Stimulated activated CD4-positive, alpha-beta T cell treated with anti-CD3 and anti-CD28 coated beads, Interleukin-2, amount 100 ng/mL, for 48 hours (primary cell): ENCODE measurements at regions not wholly inside any gene's neighbourhood (a gene's known extent, or its start where the extent isn't known, plus 50 kb on each side); places are given as distances from the start of the nearest gene placed in this dataset.
"Not testable (repeated sequence)": the region's sequence is repeated elsewhere in the genome, so short reads cannot be mapped to it uniquely, and the experiment has no call there.

Experiments
- DNase-seq, 2 donors: peaks; one replicate each; pipeline ENCODE4 v3.0.0-alpha.2; 2020

DNA sequence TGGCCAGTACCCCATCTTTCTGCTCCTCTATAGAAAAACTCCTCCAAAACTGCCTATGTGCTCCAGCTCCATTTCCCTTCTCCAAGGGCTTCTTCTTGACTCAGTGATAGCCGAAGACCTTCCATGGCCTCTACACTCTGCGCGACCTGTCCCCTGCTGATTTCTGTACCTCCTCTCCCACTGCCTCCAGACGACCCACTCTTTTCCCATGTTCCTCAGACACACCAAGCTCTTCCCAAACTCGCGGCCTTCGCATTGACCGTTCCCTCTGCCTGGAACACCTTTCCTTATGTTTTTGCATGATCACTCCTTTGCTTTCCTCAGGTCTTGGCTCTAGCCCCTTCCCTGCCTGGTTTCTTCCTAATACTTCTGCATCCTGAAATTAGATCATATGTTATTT, 255.6 kb upstream of the SDK2 start:
- DNase-seq: no peak

GRCh38 chr17:73900516-73900915, 256.3 kb upstream of the SDK2 start:
- no peak for DNase-seq

DNA sequence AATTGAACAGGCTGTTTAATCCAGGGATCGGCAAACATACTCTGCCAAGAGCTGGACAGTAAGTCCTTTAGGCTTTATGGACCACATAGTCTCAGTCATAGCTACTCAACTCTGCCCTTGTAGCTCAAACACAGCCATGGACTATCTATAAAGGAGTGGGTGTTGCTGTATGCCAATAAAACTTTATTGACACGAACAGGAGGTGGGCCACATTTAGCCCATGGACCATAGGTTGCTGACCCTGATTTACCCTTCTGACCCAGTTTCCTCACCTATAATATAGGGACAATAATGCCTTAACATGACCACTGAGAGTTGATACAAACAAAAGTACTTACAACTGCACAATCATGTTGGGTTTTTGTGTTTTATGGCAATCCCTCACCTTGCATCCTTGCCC, 257.0 kb upstream of the SDK2 start:
- no peak for DNase-seq

DNA sequence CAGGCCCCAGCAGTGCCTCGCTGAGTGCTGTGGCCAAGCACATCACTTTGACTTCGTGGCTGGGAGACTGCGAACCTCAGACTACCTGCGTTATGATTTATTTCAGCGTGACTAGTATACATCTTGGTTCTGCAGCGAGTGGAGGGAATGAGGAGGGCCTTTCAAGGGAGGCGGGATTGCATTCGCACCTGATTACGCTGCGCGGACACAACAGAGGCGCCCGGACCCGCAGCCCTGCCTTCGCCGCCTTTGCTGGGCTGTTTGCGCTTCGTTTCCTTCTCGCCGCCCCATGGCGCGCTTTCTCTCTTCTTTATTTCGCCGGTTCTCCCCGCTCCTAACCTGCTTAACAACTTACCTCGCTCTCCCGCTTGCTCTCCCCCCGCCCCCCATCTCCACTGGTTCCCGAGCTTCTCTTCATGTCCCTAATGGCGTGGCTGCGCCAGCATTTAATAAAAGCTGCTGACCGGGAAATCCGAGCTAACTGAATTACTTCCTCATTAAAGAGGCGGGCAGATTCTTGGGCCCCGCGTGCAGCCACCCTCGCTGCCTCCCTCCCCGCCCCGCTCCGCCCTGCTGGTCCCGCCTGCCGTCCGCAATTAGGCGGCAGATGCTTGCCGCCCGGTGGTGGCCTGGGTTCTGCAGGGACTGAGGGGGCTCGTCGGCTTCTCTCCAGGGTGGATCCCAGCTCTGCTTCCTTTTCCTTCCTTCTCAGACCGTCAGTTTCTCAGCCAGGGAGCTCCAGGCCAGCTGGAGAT, 257.6 kb upstream of the SDK2 start:
- peak; percentile 9 to 18 for DNase-seq

- DNase-seq: no peak
Observed at GRCh38 chr17:73902416-73903181, 258.4 kb upstream of the SDK2 start.

DNA sequence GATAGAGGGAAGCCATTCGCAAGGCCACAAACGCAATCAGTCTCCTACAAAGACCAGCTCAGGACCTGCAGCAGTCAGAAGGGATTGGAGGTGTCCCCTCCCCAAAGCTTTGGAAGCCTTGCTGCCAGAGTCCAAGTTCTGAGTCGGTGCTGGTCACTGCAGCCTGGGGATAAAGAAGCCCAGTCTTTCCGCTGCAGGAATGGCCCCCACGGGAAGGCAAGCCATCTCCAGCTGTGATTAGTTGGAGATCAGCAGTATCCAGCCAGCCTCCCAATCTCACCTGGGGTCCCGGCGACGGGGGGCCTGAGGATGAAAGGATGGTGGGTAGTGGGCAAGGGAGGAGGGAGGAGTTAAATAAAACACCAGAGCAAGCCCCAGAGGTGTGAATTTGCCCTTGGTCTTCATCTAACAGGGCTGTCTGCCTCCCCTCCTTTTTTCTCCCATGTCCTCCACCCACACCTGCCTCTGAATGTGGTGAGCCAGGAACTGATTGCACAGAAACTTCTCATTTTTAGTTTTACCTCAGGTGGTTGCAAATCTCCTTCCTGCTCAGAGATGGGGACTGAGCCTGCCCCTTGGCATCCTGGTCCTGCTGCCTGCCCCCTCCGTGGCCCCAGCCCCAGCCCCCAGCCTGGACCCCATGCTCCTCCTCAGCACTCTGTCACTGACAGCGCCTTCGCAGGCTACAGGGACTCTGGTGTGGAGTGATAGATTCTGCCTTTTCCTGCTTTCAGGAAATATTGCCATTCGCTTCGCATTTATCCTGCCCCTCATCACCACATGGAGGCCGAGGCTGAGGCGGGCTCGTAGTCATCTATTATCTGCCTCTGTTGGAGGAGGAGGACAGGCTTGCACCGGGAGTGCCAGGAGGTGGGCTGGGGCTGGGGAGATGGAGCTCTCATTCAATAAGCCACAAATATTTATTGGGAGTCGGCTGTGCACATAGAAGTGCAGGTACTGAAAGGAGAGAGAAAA, 262.9 kb upstream of the SDK2 start:
- no peak for DNase-seq

DNA sequence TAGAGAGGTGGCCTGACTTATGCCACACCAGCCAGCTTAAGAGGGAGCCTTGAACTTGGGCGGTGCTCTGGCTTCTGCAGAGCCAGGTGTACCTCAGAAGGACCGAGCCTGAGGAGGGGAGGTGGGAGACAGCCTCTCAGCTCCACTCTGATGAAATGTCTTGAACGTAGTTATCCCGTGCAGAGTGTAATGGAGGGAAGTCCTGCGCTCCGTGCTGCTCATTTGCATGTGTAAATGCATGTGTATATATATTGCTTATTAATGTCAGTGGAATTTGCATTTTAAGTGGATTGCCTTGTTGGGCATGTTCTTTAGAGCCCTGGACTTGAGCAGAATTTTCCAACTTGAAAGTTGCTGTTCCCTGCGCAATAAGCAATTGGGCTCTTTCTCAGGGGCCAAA, 264.9 kb upstream of the SDK2 start:
- DNase-seq: no peak

GRCh38 chr17:73910206-73910605, 266.0 kb upstream of the SDK2 start:
- DNase-seq: no peak

GRCh38 chr17:73910821-73911515, 266.7 kb upstream of the SDK2 start:
- no peak for DNase-seq

- no peak for DNase-seq
Observed at GRCh38 chr17:73911726-73912372, 267.6 kb upstream of the SDK2 start.

DNA sequence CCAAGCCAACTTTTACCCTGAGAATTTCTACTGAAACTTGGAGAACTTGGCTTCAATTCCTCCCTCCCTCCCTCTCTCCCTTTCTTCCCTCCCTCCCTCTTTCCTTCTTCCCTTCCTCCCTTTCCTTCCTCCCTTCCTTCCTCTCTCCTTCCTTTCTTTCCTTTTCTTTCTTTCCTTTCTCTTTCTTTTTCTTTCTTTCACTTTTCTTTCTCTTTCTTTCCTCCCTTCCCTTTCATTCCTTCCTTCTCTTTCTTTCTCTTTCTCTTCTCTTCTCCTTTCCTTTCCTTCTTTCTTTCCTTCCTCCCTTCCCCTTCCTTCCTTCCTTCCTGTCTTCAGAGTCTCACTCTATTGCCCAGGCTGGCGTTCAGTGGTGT, 268.1 kb upstream of the SDK2 start:
- DNase-seq: no peak

DNA sequence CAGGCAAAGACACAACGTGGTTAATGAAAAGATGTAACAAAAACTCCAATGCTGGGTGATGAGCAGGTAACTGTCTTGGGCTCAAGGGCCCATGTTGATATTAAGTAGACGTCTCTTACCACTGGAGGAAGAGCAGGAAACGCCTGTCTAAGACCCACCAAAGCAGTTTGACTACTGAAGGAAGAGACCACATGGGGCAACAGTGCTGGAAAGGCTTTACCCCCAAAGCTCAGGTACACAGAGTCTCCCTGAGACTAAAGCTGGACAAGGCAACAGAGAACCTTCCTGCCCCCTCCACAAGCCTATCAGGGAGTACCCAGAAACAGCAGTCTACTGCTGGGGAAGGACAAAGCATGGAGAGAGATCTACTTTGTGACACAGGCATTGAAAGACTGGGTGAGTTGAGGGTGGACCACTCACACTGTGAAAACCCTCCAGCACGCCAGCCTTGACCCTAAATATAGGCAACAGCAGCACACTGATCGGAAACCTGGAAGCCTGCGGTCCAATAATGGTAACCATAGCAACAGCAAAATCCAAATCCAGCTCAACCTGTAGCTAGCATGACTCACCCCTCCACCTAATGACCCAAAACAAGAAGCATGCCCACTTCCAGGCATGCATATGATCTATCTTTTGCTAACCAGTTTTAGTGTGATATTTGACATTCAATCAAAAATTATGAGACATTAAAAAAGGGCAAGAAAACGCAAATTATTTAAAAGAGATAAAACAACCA, 270.5 kb upstream of the SDK2 start:
- no peak for DNase-seq

- DNase-seq: not testable (repeated sequence)
Observed at GRCh38 chr17:73919033-73919432, 274.8 kb upstream of the SDK2 start.

DNA sequence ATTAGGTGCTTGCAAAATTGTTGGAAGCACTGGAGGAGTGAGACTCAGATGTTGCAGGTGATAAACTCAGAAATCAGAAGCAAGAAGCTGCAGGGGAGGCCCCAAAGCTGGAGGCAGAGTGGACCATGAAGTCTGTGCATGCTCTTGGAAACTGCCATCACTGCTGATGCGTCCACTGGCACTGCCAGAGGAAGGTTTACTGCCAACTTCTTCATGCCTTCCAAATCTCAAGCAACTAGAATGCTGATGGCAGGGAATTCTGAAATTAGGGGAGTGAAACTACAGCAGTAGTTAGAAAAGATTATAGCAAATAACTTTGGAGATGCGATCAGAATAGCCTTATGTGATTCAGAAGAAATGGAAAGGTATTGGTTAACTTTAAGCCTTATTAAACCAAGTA, 277.1 kb upstream of the SDK2 start:
- DNase-seq: no peak

DNA sequence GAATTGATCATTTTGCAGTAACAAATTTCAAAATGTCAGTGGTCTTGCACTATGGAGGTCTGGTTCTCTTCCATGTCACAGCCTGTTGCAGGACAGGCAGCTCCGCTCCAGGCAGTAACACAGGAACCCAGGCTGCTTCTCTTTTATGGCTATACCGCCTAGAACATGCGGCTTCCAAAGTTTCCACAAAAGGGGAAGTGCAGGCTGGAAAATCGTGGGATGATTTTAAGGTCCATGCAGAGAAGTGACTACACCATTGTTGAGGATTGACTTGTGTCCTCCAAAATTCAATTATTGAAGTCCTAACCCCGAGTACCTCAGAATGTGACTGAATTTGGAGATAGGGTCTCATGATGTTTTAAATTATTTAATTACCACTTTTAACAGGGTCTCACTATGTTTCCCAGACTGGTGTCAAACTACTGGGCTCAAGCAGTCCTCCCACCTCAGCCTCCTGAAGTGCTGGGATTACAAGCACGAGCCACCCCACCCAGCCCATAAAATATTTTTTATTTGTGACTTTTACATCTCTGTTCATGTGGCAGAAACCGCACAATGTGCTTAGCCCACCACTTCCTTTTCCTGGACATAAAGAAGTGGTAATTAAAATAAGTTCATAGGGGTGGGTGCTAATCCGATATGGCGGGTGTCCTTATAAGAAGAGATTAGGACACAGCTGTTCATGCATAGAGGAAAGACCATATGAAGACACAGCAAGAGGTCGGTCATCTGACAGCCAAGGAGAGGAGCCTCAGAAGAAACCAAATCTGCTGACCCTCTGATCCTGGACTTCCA, 279.2 kb upstream of the RPL38 start:
- no peak for DNase-seq

- no peak for DNase-seq
Observed at GRCh38 chr17:73924909-73925186, 278.6 kb upstream of the RPL38 start.

- DNase-seq: no peak
Observed at GRCh38 chr17:73929860-73930430, 273.5 kb upstream of the RPL38 start.

DNA sequence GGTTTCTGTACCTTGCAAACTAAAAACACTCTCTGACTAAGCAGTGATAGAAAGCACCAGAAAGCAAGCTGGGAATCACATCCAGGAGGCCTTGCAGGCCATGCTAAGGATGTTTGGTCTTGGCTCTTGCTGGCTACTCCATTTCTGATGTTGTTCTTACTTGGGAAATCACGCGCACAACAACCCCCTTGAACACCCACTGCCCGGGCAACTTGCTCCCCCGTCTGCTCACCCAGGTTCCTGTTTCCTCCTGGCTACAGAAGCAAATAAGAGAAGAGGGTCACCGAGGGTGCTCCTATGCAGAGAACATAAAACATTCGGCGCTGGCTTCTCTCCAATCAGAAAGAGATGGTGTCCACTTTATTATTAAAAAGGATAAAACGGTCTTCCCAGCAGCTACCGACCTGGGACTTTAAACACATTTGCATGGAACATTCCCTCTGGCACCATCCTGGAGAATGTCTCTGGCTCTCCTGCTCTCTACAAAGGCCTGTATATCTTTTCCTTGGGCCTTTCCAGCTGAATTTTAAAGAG, 271.2 kb upstream of the RPL38 start:
- DNase-seq: no peak

GRCh38 chr17:73933164-73933766, 270.2 kb upstream of the RPL38 start:
- DNase-seq: no peak

- no peak for DNase-seq
Observed at GRCh38 chr17:73933871-73934270, 269.6 kb upstream of the RPL38 start.
